ENCODE measurements at regions not wholly inside any gene's neighbourhood (a gene's known extent, or its start where the extent isn't known, plus 50 kb on each side); places are given as distances from the start of the nearest gene placed in this dataset.

DNA sequence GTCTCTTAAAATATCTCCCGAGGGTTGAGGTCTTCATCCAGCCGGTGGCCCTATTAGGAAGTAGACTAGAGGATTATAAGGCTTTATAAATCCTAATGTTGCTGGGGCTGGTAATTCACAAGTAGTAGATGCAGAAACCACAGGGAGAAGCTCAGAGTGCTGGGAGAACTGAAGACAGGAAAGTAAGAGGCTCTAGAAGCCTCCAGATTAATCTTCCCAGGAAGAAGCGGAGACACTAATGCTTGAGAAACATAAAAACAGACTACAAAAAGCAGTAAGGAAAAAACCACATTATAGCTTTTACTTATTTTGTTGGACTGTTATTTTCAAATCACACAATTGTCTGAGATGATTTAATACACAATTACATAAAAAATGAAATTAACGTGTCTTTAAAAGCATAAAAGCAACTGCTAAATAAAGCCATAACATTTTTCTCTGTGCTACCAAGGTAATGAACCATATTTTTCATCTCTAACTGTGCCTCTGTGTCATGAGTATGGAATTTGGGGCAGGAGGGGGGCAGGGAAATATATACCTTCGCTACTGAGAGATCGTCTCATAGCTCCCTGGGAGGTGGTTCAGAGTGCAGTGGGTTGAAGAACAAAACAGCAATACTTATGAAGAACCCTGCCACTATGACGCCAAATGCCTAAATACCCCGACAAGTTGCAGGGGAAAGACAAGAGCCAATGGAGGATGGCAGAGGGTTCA lies 806.2 kb upstream of the WWC1 start:
- no peak for DNase-seq (ENCODE audit: low spot score)

GRCh38 chr5:167488371-167488770 lies 803.1 kb upstream of the WWC1 start:
- DNase-seq (ENCODE audit: low spot score) = no peak

- DNase-seq (ENCODE audit: low spot score) = no peak
Measured at GRCh38 chr5:167489202-167489601, 802.2 kb upstream of the WWC1 start.

GRCh38 chr5:167503926-167504720 lies 787.3 kb upstream of the WWC1 start:
- DNase-seq (ENCODE audit: low spot score) = no peak

DNA sequence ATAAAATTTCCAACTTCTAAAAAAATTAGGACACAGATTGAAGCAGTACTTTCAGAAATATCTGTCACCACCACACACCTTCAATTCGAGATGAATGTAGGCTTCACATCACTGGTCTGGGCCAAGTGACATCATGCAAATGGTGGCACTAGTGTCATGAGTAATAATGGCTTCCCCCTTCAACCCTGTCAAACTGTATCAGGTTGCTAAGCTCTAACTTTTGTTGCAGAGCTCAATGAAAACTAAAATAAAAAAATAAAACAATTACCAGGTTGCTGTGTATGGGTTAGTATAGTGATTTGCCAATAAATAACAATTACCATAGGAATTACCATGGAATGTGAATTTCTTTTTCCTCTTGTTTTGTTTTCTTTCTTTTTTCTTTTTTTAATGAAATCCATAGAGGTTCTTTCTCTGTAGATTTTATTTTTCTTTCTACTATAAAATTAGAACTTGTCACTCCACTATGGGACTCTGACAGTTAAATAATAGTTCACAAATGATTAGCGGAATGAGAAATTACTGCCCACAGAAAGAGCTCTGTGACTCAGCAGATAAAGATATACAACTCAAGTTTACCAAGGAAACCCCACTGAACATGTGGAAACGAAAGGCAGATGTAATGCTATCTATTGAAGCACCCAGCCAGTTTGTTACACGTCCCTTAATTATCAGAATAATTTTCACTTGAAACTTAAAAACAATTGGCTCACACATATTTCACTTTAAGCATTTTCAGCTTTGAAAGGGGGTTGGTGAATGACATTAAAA lies 783.8 kb upstream of the WWC1 start:
- DNase-seq (ENCODE audit: low spot score) = no peak

DNA sequence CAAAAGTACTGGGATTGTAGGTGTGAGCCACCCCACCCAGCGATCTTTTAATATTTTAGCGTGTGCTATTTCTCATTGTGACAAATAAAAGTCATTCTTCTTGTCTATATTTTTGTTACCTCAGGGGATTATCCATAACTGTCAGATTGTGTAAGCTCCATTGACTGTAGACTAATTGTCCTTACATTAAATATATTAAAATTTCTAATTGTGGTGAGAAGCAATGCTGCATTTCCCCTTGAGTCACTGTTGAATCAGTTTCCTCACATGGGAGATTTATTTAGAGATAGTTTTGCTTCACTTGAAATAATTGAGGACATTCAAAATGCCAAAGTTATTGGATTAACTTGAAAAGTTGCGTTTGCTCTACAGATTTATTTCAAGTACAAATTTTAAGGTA lies 782.4 kb upstream of the WWC1 start:
- DNase-seq (ENCODE audit: low spot score) = no peak

GRCh38 chr5:167511276-167511675 lies 780.2 kb upstream of the WWC1 start:
- DNase-seq (ENCODE audit: low spot score) = no peak

- no peak for DNase-seq (ENCODE audit: low spot score)
Measured at GRCh38 chr5:167512111-167512510, 779.3 kb upstream of the WWC1 start.

DNA sequence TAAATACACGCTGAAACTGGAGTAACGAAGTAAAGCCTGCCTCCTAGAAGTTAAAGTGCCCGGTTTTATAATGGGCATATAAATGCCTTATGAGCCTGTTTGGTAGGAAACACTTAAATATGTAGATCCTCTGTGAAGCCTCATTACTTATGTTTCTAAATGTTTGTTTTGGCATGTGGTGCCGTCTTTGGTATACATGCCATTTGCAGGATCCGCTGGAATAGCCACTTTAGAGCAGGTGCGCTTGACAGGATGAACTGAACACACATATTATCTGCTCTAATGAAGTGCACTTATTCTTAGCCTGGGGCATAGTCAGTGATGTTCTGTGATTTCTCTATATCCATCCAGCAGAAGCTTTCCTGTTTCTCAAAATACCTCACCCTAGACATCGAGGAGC lies 778.1 kb upstream of the WWC1 start:
- no peak for DNase-seq (ENCODE audit: low spot score)

DNA sequence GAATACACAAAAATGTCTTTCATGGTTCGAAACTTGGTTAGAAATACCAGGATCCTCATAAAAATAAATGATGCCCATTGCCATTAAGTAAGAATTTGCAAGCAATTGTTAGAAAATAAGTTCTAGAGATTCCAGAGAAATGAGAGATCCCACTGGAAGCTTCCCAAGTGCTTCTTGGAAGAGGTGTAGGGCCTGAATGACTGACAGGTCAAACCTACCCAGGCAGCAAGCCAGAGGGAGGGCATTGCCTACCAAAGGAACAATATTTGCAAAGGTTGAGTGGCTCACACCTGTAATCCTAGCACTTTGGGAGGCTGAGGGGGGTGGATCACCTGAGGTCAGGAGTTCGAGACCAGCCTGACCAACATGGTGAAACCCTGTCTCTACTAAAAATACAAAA lies 777.0 kb upstream of the WWC1 start:
- no peak for DNase-seq (ENCODE audit: low spot score)

GRCh38 chr5:167525004-167525403 lies 766.4 kb upstream of the WWC1 start:
- no peak for DNase-seq (ENCODE audit: low spot score)

DNA sequence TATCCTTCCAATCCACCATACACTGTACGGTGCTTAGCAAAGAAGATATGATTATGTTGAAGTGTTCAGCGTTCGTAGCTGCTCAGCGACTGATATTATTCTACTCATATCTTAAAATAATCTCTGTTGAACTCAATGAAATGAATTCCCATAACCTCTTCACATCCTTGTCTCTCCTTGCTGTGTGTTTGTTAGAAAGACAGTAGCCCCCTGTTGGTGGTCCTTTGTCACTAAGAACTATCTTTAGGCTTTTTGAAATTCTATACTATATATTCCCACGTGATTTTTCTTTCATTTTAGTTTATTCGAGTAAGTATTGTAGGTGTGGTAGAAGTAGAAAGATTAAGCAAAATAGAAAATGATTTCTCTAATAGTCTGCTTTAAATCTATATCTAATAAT lies 762.8 kb upstream of the WWC1 start:
- no peak for DNase-seq (ENCODE audit: low spot score)

- DNase-seq (ENCODE audit: low spot score) = no peak
Measured at GRCh38 chr5:167530548-167530947, 760.9 kb upstream of the WWC1 start.

GRCh38 chr5:167533814-167534795 lies 757.3 kb upstream of the WWC1 start:
- no peak for DNase-seq (ENCODE audit: low spot score)

DNA sequence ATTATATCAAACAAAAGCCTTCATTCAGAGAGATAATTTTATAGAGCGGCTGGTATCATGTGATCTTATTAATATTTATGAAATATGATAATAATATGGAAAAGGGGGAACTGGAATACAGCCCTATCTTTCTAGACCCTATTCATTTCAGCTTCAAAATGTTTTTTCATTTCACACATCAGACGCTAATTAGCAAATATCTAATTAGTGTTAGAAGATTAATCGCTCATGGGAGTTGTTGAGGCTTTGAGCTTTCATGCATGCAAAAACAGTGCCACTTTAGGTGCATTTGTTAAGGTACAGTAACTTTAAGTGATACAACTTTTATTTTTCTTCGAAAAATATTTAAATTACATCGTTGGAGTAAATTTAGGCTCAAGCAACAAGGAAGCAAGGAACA lies 751.7 kb upstream of the WWC1 start:
- no peak for DNase-seq (ENCODE audit: low spot score)

GRCh38 chr5:167546270-167546669 lies 745.2 kb upstream of the WWC1 start:
- no peak for DNase-seq (ENCODE audit: low spot score)

GRCh38 chr5:167552356-167552755 lies 739.1 kb upstream of the WWC1 start:
- DNase-seq (ENCODE audit: low spot score) = no peak

DNA sequence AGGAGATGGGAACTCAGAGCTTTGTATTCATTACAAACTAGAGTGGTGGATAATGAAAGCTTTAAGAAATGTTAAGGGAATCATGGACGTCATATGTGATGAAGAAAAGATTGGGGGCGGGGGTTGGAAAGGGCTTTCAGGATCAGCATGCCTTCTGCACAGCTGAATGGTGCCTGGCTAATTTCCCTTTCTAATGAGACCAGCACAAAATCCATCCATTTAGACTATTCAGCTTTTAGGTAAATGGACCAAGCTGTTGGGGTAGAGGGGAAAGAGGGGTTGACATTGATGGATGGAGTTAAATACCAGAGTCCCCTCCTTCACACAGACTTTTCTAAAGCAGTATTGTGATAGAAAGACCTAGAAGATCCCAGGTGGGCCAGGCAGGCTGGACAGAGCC lies 737.9 kb upstream of the WWC1 start:
- no peak for DNase-seq (ENCODE audit: low spot score)

GRCh38 chr5:167554564-167555290 lies 736.7 kb upstream of the WWC1 start:
- DNase-seq (ENCODE audit: low spot score) = no peak

DNA sequence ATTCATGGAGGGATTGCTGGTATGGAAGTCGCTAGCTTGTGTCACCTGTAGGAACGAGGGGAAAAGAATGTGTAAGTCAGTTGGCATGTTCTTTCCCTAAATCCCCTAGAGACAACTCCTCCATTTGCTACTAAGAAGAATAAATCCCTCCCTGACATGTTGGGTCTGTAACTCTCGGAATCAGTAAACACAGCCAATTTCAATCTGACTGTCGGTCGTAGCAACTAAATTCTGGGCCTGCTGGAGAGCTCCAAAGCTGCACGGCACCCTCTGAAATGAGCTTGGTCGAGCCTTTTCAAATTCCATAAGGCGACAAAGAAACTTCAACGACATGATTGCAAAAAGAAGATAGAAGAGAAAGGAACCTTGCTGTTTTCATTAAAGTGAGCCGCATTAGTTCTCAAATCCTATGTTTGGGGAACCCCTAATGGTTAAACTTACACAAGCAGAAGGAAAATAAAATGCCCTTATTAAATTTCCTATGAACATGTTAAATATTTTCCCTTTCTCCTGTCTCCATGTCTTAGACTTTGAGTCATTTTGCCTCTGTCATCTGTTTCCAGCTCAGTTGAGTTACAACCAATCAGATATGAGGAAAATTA lies 735.8 kb upstream of the WWC1 start:
- no peak for DNase-seq (ENCODE audit: low spot score)

- no peak for DNase-seq (ENCODE audit: low spot score)
Measured at GRCh38 chr5:167557359-167557758, 734.1 kb upstream of the WWC1 start.
